Adipose tissue (tissue), 3 donors: ENCODE measurements at regions not wholly inside any gene's neighbourhood (a gene's known extent, or its start where the extent isn't known, plus 50 kb on each side); places are given as distances from the start of the nearest gene placed in this dataset.

Experiments used
- H3K27ac ChIP-seq: one replicate; pipeline ENCODE4 v1.5.1; 2013; ENCODE audit warnings: low read depth, low read length
- WGBS, 3 donors: extraction: QIAGEN DNeasy Blood & Tissue Kit; methylation state at CpG; one replicate each; pipeline ENCODE4 v1.1.7; 2013; 5-methylcytosine and 5-hydroxymethylcytosine counted together
- donor health status: healthy with polysubstance abuse.
- donor health status: Bipolar disorder and iron deficiency.
- donor health status: healthy.

DNA sequence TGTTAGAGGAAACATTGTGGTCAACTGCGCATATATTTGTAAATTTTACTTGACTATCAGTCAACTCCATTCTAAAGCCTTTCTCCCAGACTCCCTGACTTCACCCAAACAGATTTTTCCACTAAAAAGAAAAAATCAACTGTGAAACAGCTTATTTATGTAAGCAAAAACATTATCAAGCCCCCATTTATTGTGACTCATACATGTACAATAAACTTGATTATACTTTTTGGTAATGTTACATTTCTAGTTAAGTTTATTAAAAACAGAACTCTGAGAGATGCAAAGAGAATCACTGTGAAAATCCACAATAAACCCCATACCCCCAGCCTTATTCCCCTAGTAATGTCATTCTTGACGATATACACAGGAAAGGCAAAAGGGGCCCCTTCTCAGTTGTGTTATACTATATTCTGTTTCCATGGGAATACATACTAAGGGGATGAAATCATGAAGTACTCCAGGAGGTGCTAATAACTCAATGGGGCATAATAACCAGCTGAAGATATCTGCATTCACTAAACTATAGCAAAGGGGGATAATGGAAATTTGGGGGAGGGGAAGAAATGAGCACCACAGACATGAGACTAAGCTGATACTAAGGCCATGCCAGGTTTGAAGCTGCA lies 616.0 kb downstream of the ACTL7B start:
- 85 to 90% (median 88%) methylated on average over 2 of the region's 2 CpGs for WGBS, 3 donors
- no peak overlapping the region for H3K27ac ChIP-seq

DNA sequence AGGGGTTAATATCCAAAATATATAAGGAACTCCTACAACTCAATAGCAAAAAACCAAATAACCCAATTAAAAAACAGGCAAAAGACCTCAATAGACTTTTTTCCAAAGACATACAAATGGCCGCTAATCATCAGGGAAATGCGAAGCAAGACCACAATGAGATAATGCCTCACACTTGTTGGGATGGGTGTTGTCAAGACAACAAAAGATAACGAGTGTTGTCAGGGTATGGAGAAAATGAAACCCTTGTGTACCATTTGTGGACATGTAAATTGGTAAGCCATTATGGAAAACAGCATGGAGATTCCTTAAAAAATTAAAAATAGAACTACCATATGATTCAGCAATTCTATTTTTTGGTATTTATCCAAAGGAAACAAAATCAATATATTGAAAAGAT lies 620.2 kb downstream of the ACTL7B start:
- no peak overlapping the region for H3K27ac ChIP-seq
- 84 to 95% (median 93%) methylated on average over 3 of the region's 3 CpGs for WGBS, 3 donors

DNA sequence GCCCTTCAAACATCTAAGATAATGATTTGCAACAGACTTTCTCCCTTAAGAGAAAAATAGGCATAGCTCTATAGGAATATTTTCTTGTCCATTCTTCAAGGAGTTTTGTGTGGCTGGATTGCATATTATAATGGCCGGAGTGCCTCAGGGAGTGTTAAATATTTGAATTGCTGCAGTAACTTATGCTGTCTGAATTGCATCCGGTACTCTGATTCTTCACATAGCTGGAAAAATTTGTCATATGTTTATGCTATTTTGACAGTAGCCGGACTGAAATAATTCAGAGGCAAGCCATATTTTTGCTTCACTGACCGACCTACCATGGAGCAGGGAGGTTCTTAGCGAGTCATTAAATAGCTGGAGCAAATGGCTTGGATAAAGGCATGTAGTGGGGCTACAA lies 621.0 kb downstream of the ACTL7B start:
- WGBS, 3 donors: 78 to 86% (median 79%) methylated on average over 5 of the region's 5 CpGs
- no peak overlapping the region for H3K27ac ChIP-seq

GRCh38 chr9:108225149-108225800 lies 630.5 kb downstream of the ACTL7B start:
- 72 to 78% (median 74%) methylated on average over 5 of the region's 5 CpGs for WGBS, 3 donors
- H3K27ac ChIP-seq: no peak overlapping the region

- WGBS, 3 donors: 71 to 86% (median 80%) methylated on average over 3 of the region's 3 CpGs
Observed at GRCh38 chr9:108224716-108225115, 631.1 kb downstream of the ACTL7B start.

GRCh38 chr9:108219664-108220063 lies 636.1 kb downstream of the ACTL7B start:
- 56 to 67% (median 59%) methylated on average over 4 of the region's 4 CpGs for WGBS, 3 donors
- H3K27ac ChIP-seq: no peak overlapping the region

More at GRCh38 chr9:108224716-108225115, 631.1 kb downstream of the ACTL7B start:
- H3K27ac ChIP-seq: no peak overlapping the region

DNA sequence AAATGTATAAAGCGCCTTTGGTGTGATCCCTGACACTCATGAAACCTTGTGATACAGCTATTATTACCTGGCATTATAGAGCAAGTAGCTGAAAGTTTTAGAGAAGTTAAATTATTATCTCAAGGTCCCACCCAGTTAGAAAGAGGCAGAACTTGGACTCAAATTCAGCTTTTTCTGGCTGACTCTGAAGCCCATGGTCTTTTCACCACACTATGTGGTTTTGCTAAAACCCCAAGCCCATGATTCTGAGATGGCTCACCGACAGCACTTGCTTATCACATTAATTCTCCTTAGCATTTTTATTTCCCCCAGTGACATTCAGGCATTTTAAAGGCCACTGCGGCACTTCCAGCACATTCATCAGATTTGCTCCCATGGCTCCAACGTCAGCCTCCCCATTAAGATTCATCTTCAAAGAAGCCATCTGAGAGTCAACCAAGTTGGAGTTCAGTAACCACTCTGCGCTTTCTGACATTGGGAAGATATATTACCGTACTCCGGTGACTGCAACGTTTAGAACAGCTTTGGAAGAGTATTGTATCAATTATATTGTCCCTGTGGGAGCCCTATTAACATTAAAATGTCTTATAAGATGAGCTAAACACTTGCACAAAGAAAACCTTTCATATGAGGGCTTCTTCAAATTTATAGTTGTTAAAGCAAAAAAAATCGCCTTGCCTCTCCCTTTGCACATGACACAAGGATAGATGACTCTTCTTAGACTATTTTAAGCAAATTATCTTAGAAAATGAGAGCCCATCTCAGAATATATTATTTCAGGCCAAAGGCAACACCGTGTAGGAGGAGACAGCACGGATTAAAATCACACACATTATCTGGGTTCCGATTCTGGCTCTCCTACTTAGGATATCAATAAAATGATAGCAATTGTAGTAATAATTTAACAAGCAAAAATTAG lies 638.1 kb downstream of the ACTL7B start:
- no peak overlapping the region for H3K27ac ChIP-seq
- 50 to 72% (median 54%) methylated on average over 12 of the region's 12 CpGs for WGBS, 3 donors

GRCh38 chr9:108213511-108213910 lies 642.3 kb downstream of the ACTL7B start:
- 54 to 66% (median 54%) methylated on average over 2 of the region's 2 CpGs for WGBS, 3 donors
- no peak overlapping the region for H3K27ac ChIP-seq

- 77 to 82% (median 78%) methylated on average over 4 of the region's 4 CpGs for WGBS, 3 donors
Observed at GRCh38 chr9:108212184-108212583, 643.6 kb downstream of the ACTL7B start.

DNA sequence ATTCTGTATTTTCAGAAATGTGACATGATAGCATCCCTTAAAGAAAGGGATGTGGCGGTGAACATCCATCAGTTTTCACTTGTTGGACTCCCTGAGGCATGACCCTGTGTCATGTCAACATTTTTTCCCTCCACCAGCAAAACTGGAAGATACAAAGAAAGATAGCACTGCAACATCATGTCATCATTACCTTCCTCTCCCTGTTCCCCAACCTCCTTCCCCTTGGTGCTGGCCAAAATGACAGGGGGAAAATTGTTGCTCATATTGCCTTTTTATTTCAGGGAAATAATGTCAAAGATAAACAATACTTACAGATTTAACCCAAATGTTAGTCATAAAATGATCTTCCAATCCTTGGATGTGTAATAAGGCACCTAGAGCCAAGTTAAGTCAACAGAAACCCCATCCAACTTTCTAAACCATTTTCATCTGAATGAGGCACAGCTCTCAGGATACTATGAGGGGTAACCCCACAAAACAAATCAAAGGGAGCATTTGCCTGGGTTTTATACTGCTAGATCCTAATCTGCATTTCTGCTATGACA lies 644.3 kb downstream of the ACTL7B start:
- 90 to 93% (median 92%) methylated on average over 1 of the region's 1 CpG for WGBS, 3 donors

More at GRCh38 chr9:108212184-108212583, 643.6 kb downstream of the ACTL7B start:
- no peak overlapping the region for H3K27ac ChIP-seq

GRCh38 chr9:108209132-108209685 lies 646.6 kb downstream of the ACTL7B start:
- 52 to 57% (median 54%) methylated on average over 5 of the region's 5 CpGs for WGBS, 3 donors
- H3K27ac ChIP-seq: no peak overlapping the region

More for the DNA sequence above, 644.3 kb downstream of the ACTL7B start:
- no peak overlapping the region for H3K27ac ChIP-seq

DNA sequence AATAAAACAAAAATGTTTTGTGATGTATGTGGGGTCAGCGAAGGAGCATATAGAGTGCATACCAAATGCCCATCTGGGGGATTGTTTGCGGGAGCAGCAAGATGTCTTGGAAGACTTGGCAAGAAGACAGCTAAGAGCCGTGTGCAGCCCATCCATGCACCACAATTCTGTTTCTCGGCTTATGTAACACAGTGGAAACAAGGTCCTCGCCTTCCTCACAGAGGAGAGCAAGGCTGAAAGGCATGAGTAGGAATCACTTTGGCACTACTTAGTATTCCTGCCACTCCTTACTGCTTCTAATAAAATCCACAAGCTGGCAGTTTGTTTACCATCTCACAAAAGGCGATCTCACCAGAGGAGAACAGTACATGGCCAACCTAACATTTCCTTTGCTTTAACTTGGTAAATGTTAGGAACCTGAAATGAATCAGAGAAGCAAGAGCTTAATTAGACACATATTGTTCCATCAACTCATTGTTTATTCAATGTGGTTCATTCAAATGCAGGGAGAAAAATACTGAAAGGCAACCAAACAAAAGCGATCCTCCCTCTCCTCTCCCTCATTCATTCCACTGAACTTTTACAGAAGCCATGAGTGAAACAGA lies 648.1 kb downstream of the ACTL7B start:
- 85 to 90% (median 89%) methylated on average over 7 of the region's 7 CpGs for WGBS, 3 donors
- H3K27ac ChIP-seq: no peak overlapping the region

DNA sequence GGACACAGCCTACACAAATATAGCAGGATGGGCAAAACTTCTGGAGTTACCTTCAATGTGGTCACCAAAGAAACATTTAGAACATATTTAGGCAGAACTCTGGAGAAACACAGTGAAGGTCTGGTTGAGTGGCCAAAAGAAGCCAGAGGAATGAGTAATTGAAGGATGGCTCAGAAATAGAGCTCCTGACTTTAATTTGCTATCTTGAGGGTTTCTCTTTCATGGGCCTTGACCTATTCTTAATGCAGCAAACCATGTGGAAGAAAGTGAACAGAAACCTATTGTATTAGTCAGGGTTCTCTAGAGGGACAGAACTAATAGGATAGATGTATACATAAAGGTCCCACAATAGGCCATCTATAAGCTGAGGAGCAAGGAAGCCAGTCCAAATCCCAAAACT lies 650.5 kb downstream of the ACTL7B start:
- H3K27ac ChIP-seq: no peak overlapping the region

DNA sequence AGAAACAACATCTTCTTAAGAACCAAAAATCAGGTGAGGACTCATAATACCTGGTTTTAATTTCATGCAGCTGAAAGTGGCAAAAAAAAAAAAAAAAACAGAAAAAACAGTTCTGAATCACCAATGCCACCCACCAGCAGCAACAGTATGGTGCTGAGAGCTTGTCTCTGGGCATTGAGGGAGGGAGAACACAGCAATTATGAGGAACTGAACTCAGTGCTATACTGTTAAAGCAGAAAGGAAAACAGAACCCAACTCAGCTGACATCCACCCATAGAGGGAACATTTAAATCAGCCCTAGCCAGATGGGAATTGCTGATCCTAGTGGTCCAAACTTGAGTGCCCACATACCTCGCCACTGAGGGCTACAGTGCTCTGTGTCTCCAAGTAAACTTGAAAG lies 657.9 kb downstream of the ACTL7B start:
- H3K27ac ChIP-seq: no peak overlapping the region
- WGBS, 3 donors: 88 to 100% (median 95%) methylated on average over 1 of the region's 1 CpG

GRCh38 chr9:108197008-108197365 lies 658.8 kb downstream of the ACTL7B start:
- WGBS, 3 donors: 77 to 84% (median 79%) methylated on average over 3 of the region's 3 CpGs

GRCh38 chr9:108196332-108197007 lies 659.3 kb downstream of the ACTL7B start:
- no peak overlapping the region for H3K27ac ChIP-seq
- 59 to 89% (median 85%) methylated on average over 5 of the region's 5 CpGs for WGBS, 3 donors

More at GRCh38 chr9:108197008-108197365, 658.8 kb downstream of the ACTL7B start:
- no peak overlapping the region for H3K27ac ChIP-seq

DNA sequence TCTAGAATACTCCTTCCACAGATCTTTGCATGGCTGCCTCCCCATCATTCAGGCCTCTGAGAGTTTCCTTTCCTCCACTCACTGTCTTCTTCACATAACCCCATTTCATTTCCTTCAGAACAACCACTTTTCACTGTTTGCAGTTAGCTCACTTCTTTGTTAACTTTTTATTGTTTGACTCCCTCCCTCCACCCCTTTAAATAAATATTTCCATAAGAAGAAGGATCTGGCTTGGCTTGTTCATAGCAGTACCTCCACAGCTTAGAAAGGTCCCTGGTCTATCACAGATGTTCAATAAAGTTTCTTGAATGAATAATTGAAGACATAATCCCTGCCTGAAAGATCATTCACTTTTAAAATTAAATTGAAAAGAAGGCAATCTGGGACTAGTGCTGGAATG lies 661.6 kb downstream of the ACTL7B start:
- no peak overlapping the region for H3K27ac ChIP-seq
